Right lobe of liver (tissue), 6 donors: ENCODE measurements at regions not wholly inside any gene's neighbourhood (a gene's known extent, or its start where the extent isn't known, plus 50 kb on each side); places are given as distances from the start of the nearest gene placed in this dataset.

Experiments
- ATAC-seq, 4 donors: fragments of 200-7000 bp; cut with Tn5 transposase; one replicate each; pipeline ENCODE4 v1.9.1; 2020; ENCODE audit warnings: mild to moderate bottlenecking in 4 of 4, moderate library complexity in 4 of 4
- DNase-seq, 3 donors: peaks; one replicate each; pipeline ENCODE4 v3.0.0-alpha.2; 2020
- H3K27ac ChIP-seq, 3 donors: fragments of 200-600 bp; one replicate each; pipeline ENCODE4 v1.8.0; 2022
- H3K27me3 ChIP-seq, 2 donors: fragments of 200-600 bp; one replicate each; pipeline ENCODE4 v1.8.0; 2022
- H3K36me3 ChIP-seq, 4 donors: fragments of 200-600 bp; sonication (generic) in 1 of 4; one replicate each; pipeline versions ENCODE4 v1.5.1 to v1.8.0; 2017 to 2022; ENCODE audit warnings: control low read depth in 1 of 4
- H3K4me1 ChIP-seq, 4 donors: fragments of 200-600 bp; sonication (generic) in 1 of 4; one replicate each; pipeline versions ENCODE4 v1.5.1 to v1.8.0; 2017 to 2022; ENCODE audit warnings: control low read depth in 1 of 4
- H3K4me3 ChIP-seq, 3 donors: fragments of 200-600 bp; one replicate each; pipeline ENCODE4 v1.8.0; 2022
- H3K9me3 ChIP-seq, 4 donors: fragments of 200-600 bp; sonication (generic) in 1 of 4; one replicate each; pipeline versions ENCODE4 v1.5.1 to v1.8.0; 2017 to 2022; ENCODE audit warnings: control low read depth in 1 of 4
- CTCF ChIP-seq, 4 donors: fragments of 200-600 bp in 3 of 4; fragments of 450-650 bp in 1 of 4; IDR thresholded peaks; one replicate each; pipeline versions ENCODE4 v1.5.1 to v1.8.0; 2016 to 2022; ENCODE audit warnings: antibody characterized with exemption in 4 of 4, mild to moderate bottlenecking in 2 of 4
- POLR2A ChIP-seq: fragments of 450-650 bp; IDR thresholded peaks from one replicate; pipeline ENCODE4 v1.6.1; 2017; ENCODE audit warnings: antibody characterized with exemption, mild to moderate bottlenecking
- WGBS: methylation state at CpG from one replicate; pipeline ENCODE4 v1.1.6; 2018; ENCODE audit warnings: low coverage, low lambda C conversion rate; ENCODE audit not compliant: insufficient coverage; ENCODE audit errors: missing lambda C conversion rate; 5-methylcytosine and 5-hydroxymethylcytosine counted together
- intact Hi-C, 2 donors: fragments of 100-400 bp; cut with DNase I; formaldehyde crosslinking; loops; one replicate each; pipeline versions ENCODE4 v1.11.2 to v1.14.1; 2022
- donor health status: DM: no; HTN: yes; CAD: no.
- donor health status: DM: no; HTN: no; CAD: no.
- donor health status: DM: no; HTN: no; CAD: no.
- donor health status: DM: no; HTN: yes; CAD: no.
- donor health status: DM: no; HTN: yes; CAD: no.

GRCh38 chr13:53167561-53167960, 138.9 kb downstream of the OLFM4 start:
- Histone ChIP-seq H3K4me1 (no peaks in the 10 kb centered on the region), H3K27ac (no peak overlapping the region), H3K27me3 (no peaks in the 10 kb centered on the region), H3K36me3 (no peaks in the 10 kb centered on the region), H3K9me3 (no peaks in the 10 kb centered on the region), H3K4me3 (no peak overlapping the region)
- intact Hi-C loops, result no loop called here
- DNase-seq (no peak), ATAC-seq (no peak)
- no peak for TF ChIP-seq CTCF (IDR thresholded peaks at IDR 0.05)
- TF ChIP-seq POLR2A, result no peak
- WGBS, result 52% methylated on average over 3 of the region's 3 CpGs

GRCh38 chr13:53170910-53171309, 142.3 kb downstream of the OLFM4 start:
- H3K27me3 ChIP-seq, result no peaks in the 10 kb centered on the region
- ATAC-seq (no peak), DNase-seq (no peak)
- no peak overlapping the region for H3K27ac ChIP-seq
- H3K9me3 ChIP-seq, result no peaks in the 10 kb centered on the region
- no peaks in the 10 kb centered on the region for H3K4me1 ChIP-seq
- no peak for TF ChIP-seq CTCF (IDR thresholded peaks at IDR 0.05)
- TF ChIP-seq POLR2A, result no peak
- no peak overlapping the region for H3K4me3 ChIP-seq
- intact Hi-C loops, result no loop called here
- WGBS, result 67% methylated on average over 1 of the region's 1 CpG
- H3K36me3 ChIP-seq, result no peaks in the 10 kb centered on the region

- no peak for DNase-seq
Observed at GRCh38 chr13:53174545-53174944, 145.9 kb downstream of the OLFM4 start.

GRCh38 chr13:53180684-53181083, 152.1 kb downstream of the OLFM4 start:
- no peak for TF ChIP-seq POLR2A
- TF ChIP-seq CTCF (IDR thresholded peaks at IDR 0.05), result no peak
- H3K27ac ChIP-seq, result no peak overlapping the region
- no peaks in the 10 kb centered on the region for H3K9me3 ChIP-seq
- no peak for ATAC-seq
- H3K36me3 ChIP-seq, result no peaks in the 10 kb centered on the region
- H3K4me3 ChIP-seq, result no peak overlapping the region
- H3K27me3 ChIP-seq, result no peaks in the 10 kb centered on the region
- intact Hi-C loops, result no loop called here
- H3K4me1 ChIP-seq, result no peaks in the 10 kb centered on the region
- DNase-seq, result no peak

More at GRCh38 chr13:53174545-53174944, 145.9 kb downstream of the OLFM4 start:
- no peaks in the 10 kb centered on the region for H3K4me1 ChIP-seq
- no peaks in the 10 kb centered on the region for H3K36me3 ChIP-seq
- no peak for ATAC-seq
- H3K9me3 ChIP-seq, result no peaks in the 10 kb centered on the region
- H3K27me3 ChIP-seq, result no peaks in the 10 kb centered on the region
- WGBS, result 53% methylated on average over 2 of the region's 2 CpGs
- no peak overlapping the region for H3K4me3 ChIP-seq
- no peak for TF ChIP-seq POLR2A
- no peak for TF ChIP-seq CTCF (IDR thresholded peaks at IDR 0.05)
- intact Hi-C loops, result no loop called here
- no peak overlapping the region for H3K27ac ChIP-seq

- intact Hi-C loops, result no loop called here
- no peaks in the 10 kb centered on the region for H3K4me1 ChIP-seq
- 31% methylated on average over 3 of the region's 3 CpGs for WGBS
- no peak for TF ChIP-seq POLR2A
- no peak for TF ChIP-seq CTCF (IDR thresholded peaks at IDR 0.05)
- DNase-seq (no peak), ATAC-seq (no peak)
- H3K27me3 ChIP-seq, result no peaks in the 10 kb centered on the region
- H3K27ac ChIP-seq, result no peak overlapping the region
- H3K9me3 ChIP-seq, result no peaks in the 10 kb centered on the region
- no peaks in the 10 kb centered on the region for H3K36me3 ChIP-seq
- H3K4me3 ChIP-seq, result no peak overlapping the region
Observed at GRCh38 chr13:53182724-53183123, 154.1 kb downstream of the OLFM4 start.
